AG20443 (cell line): ENCODE measurements at regions not wholly inside any gene's neighbourhood (a gene's known extent, or its start where the extent isn't known, plus 50 kb on each side); places are given as distances from the start of the nearest gene placed in this dataset.
"Not testable (repeated sequence)": the region's sequence is repeated elsewhere in the genome, so short reads cannot be mapped to it uniquely, and the experiment has no call there.

Source experiments
- DNase-seq: peaks from one replicate; pipeline ENCODE4 v3.0.0; 2012; ENCODE audit warnings: low spot score, mixed read lengths

- no peak for DNase-seq
These were observed 158.1 kb upstream of the FOXG1 start for GRCh38 chr14:28608443-28608842.

GRCh38 chr14:28608851-28609828 lies 157.4 kb upstream of the FOXG1 start:
- DNase-seq, result peak; percentile 10

DNA sequence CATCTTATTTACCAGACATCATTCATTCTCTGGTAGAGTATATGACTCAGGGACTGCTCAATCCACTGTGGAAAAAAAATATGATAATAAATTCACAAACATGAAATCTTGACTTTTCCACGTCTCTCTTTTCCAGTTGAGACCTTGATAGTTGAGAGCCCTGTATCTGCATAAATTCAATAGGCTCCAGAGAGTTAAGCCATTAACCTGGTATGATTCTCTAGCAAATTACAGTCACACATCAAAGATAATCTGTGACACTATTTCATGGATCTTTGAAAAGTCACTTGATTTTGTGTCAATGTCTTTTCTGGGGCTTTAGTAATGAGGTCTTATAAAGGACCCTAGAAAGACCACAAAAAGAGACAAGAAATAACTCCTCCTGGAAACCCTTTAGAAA lies 154.2 kb upstream of the FOXG1 start:
- no peak for DNase-seq

DNA sequence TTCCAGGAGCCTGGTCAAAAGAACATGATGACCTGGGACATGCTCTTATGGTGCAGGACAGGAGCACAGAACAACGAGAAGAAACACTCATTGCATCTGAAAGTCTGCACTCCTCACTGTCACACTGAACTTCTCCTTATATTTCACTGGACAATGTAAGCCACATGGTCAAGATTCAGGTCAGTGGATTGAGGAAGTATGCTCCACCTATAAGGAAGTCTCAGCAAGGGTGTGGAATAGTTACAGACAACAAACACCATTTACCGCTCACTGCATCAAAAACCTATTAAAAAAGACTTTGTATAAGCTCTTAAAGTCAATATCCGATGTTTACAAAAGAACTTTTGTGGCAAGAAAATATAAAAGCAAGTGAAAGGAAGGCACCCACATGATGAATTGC lies 153.1 kb upstream of the FOXG1 start:
- no peak for DNase-seq

DNA sequence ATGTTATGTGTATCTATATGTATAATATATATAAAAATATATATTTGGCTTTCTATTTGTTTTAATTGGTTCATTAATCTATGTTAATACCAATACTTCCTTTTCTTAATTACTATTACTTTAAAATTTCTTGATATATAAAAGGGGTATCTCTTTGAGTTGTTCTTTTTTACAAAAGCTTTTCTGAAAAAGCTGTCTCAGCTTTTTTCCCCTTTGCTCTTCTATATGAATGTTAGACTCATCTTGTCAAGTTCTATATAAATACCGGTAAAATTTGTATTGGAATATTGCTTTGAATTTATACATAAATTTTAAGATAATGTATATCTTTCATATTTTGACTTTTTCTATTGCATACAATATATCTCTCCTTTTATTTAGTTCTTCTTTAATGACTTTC lies 139.8 kb upstream of the FOXG1 start:
- no peak for DNase-seq

DNA sequence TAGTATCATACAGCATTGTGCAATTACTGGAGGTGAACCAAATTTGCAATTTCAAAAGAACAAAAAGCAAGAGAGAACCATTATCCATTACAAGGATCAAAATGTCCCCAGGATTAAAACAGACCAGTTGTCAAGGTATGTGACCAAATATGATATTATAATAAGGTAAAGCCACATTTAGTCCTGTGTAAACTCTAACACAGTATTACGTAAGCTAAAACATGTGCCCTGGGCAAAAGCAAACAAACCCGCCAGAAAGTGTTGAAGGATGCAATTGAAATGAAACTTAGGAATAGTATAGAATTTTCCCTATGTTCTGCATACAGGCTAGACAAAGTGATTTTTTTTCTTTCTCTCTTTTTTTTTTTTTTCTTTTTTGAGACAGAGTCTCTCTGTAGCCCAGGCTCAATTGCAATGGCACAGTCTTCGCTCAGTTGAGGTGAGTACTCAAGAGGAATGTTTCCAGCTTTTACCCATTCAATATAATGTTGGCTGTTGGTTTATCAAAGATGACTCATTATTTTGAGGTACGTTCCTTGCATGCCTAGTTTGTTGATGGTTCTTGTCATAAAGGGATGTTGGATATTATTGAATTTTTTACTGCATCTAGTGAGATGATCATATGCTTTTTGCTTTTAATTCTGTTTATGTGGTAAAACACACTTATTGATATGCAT lies 137.1 kb upstream of the FOXG1 start:
- no peak for DNase-seq

- DNase-seq, result no peak
These were observed 136.5 kb upstream of the FOXG1 start for GRCh38 chr14:28630100-28630499.

DNA sequence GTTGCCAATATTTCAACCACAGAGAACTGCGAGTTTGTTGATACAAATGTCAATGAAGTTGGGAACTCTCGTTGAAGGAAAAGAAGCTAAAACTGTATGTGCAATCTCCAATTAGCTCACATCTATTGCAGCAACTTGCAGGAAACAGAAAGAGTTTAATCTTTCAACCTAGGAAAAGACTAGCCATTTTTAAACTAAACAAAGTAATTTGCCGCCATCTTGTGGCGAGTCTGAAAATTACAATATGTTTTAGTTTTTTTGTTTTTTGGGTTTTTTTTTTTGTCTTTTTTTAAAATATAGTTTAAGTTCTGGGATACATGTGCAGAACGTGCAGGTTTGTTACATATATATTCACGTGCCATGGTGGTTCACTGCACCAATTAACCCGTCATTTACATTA lies 131.2 kb upstream of the FOXG1 start:
- peak; percentile 10 for DNase-seq

DNA sequence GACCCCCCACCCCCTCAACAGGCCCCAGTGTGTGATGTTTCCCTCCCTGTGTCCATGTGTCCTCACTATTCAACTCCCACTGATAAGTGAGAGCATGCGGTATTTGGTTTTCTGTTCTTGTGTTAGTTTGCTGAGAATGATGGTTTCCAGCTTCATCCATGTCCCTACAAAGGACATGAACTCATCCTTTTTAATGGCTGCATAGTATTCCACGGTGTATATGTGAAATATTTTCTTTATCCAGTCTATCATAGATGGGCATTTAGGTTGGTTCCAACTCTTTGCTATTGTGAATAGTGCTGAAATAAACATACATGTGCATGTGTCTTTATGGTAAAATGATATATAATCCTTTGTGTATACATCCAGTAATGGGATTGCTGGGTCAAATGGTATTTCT lies 130.8 kb upstream of the FOXG1 start:
- DNase-seq, result not testable (repeated sequence)

DNA sequence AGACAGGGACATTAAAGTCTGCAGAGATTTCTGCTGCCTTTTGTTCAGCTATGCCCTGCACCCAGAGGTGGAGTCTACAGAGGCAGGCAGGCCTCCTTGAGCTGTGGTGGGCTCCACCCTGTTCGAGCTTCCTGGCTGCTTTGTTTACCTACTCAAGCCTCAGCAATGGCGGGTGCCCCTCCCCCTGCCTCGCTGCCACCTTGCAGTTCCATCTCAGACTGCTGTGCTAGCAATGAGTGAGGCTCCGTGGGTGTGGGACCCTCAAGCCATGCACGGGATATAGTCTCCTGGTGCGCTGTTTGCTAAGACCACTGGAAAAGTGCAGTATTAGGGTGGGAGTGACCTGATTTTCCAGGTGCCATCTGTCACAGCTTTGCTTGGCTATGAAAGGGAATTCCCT lies 125.4 kb upstream of the FOXG1 start:
- DNase-seq, result not testable (repeated sequence)

DNA sequence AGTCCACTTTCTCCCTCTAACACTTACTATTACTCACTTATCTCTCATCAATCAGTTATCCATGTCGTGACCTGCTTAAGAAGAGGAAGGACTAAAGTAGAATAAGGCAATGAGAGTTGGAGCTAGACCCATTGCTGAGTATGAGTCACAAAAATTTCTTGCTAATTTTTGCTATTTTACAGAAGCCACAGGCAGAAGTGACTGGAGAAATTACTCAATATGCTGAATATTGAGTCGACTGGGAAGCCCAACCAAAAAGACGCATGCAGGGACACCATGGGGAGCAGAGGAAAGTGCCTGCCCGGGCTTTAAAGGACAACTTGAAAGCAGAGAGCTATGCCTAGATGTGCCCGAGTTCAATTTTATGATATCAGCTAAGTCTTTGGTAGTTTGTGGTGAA lies 115.4 kb upstream of the FOXG1 start:
- DNase-seq, result no peak

DNA sequence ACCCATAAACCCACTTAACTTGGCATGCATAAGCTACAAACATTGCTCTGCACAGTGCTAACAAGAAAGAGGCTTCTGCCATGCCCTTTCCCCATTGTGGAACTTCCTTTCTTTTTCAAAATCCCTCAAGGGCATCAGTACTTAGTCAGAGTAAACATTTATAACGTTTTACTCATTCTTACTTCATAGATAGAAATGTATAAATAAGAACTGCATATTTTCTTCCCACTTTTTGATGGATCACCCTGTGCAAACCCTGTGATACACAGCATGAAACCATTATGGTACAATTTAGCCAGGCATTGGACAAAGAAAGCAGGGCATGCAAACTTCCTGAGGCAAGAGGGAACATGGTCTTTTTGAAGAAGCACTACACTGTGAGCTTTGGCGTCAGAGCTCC lies 113.8 kb upstream of the FOXG1 start:
- no peak for DNase-seq

DNA sequence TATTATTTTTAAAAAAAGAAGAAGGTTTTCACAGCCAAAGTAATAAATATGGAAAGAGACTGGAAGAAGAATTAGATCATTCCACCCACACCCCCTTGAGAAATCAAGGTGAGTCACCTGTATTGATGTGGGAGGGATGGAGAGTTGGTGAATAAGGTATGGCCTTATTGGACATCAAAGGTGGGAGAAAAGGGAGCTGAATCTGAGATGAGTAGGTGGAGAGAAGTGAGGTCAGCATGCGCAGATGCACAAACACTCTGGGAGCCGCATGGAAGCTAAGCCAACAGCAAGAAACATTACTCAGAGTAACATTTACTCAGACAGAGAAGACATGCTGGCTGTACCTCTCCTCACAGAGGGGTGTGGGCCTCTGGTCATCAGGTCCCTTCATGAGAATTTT lies 113.1 kb upstream of the FOXG1 start:
- no peak for DNase-seq

- no peak for DNase-seq
These were observed 109.8 kb upstream of the FOXG1 start for GRCh38 chr14:28656704-28657255.

GRCh38 chr14:28661171-28661772 lies 105.3 kb upstream of the FOXG1 start:
- no peak for DNase-seq

- DNase-seq, result no peak
These were observed 99.6 kb upstream of the FOXG1 start for GRCh38 chr14:28666961-28667360.

GRCh38 chr14:28671425-28671824 lies 95.2 kb upstream of the FOXG1 start:
- DNase-seq, result no peak

- no peak for DNase-seq
These were observed 93.5 kb upstream of the FOXG1 start for GRCh38 chr14:28673056-28673455.

GRCh38 chr14:28676479-28676878 lies 90.1 kb upstream of the FOXG1 start:
- DNase-seq, result no peak

GRCh38 chr14:28677381-28677780 lies 89.2 kb upstream of the FOXG1 start:
- DNase-seq, result no peak

DNA sequence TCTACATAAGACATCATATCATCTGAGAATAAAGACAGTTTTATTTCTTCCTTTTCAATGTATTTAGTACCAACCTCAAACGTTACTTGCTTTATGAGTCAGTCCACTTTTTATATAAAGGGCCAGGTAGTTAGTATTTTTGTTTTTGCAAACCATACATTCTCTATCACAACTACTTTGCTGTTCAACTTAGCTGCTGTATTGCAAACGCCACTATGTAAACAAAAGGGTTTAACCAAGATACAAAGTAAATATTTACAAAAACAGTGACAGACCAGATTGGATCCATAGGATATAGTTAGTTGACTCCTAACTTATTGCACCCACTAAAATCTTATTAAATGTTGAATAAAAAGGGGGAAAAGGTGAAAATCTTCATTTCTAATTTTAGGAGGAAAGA lies 87.7 kb upstream of the FOXG1 start:
- no peak for DNase-seq

DNA sequence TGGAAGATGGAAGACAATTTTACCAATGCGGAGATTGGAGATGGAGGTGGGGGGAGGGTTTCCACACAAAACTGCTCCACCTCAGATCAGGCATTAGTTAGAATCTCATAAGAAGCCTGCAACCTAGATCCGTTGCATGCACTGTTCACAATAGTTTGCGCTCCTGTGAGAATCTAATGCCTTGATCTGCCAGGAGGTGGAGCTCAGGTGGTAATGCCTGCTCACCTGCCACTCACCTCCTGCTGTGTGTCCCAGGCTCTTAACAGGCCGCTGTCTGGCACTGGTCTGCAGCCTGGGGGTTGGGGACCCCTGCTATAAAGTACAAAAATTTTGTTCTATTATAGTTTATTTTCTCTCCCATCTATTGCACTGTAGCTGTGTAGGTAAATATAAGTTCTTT lies 84.9 kb upstream of the FOXG1 start:
- no peak for DNase-seq
